ENCODE measurements at regions not wholly inside any gene's neighbourhood (a gene's known extent, or its start where the extent isn't known, plus 50 kb on each side); places are given as distances from the start of the nearest gene placed in this dataset.

DNA sequence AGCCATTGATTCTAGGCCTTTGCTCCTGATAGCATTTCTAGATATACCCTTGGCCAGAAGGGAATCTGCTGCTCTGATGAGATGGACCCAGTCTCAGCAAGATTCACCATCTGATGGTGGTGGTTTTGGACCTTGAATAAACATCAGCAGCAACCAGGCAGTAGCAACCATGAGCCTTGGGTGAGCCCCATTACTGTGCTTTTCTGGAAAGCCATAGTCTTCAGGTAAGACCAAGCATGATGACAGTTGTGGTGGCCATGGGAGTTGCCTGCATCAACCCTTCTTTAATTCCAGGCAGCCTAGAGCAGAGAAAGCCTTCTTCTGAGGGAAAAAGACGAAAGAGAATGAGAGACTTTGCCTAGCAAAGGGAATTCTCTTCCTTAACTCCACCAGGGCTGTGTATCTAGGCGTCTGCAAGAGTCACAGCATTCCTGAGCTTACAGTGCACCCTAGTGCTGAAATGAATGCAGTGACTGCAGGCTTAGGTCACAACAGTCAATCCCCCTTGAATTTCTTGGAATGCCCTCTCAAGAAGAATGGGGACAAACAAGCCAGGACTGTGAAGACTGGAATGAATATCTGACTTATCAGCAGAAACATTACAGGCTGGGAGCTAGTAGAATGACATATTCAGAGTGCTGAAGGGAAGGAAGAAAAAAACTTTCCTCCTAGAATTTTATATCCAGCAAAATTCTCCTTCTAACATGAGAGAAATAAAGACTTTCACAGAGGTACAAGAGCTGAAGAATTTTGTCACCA lies 942.4 kb upstream of the PCDH20 start:
- DNase-seq, result peak; percentile 22 to 34
- TF ChIP-seq POLR2A (IDR thresholded peaks at IDR 0.05; ENCODE audit: low read length) (no peak), GATA1 (IDR thresholded peaks at IDR 0.05; ENCODE audit: low read depth, low read length) (no peak)

DNA sequence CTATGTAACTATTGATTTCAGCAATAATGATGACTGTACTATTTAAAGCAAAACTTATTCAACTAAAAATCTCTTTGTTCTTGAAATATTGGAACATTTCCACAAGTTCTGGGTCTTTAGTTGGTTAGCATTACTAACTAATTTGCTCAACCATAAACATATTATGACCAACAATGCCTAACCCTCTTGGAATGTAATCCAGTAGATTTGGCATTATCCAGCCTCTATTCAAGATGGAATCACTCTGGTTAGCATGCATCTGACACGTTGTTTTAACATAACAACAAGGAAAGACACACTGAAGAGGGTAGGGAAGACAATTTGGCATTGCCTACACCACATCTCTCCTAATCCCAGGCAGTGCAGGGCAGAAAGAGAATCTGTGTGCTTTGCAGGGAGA lies 941.3 kb upstream of the PCDH20 start:
- TF ChIP-seq GATA1 (IDR thresholded peaks at IDR 0.05; ENCODE audit: low read depth, low read length) (no peak), POLR2A (IDR thresholded peaks at IDR 0.05; ENCODE audit: low read length) (no peak)
- DNase-seq, result no peak

DNA sequence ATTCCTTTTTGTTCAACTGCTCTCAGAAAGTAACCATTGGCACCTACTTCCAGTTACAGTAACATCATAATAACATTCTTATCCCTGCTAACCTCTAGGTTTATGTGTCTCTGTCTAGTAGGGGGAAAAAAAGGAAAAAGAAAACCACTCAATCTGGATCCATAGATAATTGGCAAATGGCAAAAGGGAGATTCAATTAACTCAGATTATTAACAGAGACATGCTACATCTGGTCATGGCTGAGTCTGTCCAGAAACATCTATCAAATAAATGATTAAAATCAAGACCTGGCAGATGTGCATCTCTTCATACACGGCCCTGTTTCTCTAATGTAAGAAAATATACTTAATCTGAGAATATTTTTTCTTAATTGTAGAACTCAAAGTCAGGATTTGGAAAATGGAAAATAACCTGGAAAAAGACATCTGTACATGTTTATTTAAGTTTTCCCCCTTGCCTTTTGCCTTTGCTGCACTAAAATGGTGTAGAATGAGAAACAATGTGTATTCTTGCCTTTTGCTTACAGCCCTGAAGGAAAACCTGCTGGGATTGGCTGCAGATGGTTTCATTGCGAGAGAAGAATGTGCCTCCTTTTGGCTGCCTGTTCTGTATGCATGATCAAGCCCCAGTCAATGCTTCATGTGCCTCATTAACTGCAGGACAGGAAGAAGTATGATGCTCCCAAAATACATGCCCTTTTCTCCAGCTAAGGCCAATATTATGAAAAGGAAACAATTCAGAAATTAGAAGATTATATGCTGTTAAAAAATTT lies 921.6 kb upstream of the PCDH20 start:
- no peak for TF ChIP-seq GATA1 (IDR thresholded peaks at IDR 0.05; ENCODE audit: low read depth, low read length)
- no peak for TF ChIP-seq POLR2A (IDR thresholded peaks at IDR 0.05; ENCODE audit: low read length)
- no peak for DNase-seq

- TF ChIP-seq POLR2A (IDR thresholded peaks at IDR 0.05; ENCODE audit: low read length), result no peak
- TF ChIP-seq GATA1 (IDR thresholded peaks at IDR 0.05; ENCODE audit: low read depth, low read length), result no peak
These were observed 920.9 kb upstream of the PCDH20 start for GRCh38 chr13:62336507-62336906.

GRCh38 chr13:62333466-62333865 lies 917.8 kb upstream of the PCDH20 start:
- TF ChIP-seq GATA1 (IDR thresholded peaks at IDR 0.05; ENCODE audit: low read depth, low read length) (no peak), POLR2A (IDR thresholded peaks at IDR 0.05; ENCODE audit: low read length) (no peak)
- no peak for DNase-seq

More at GRCh38 chr13:62336507-62336906, 920.9 kb upstream of the PCDH20 start:
- no peak for DNase-seq

- no peak for DNase-seq
- TF ChIP-seq GATA1 (IDR thresholded peaks at IDR 0.05; ENCODE audit: low read depth, low read length) (no peak), POLR2A (IDR thresholded peaks at IDR 0.05; ENCODE audit: low read length) (no peak)
These were observed 915.7 kb upstream of the PCDH20 start for GRCh38 chr13:62331384-62331783.

- TF ChIP-seq GATA1 (IDR thresholded peaks at IDR 0.05; ENCODE audit: low read depth, low read length) (no peak), POLR2A (IDR thresholded peaks at IDR 0.05; ENCODE audit: low read length) (no peak)
- no peak for DNase-seq
These were observed 911.7 kb upstream of the PCDH20 start for GRCh38 chr13:62327367-62327766.

DNA sequence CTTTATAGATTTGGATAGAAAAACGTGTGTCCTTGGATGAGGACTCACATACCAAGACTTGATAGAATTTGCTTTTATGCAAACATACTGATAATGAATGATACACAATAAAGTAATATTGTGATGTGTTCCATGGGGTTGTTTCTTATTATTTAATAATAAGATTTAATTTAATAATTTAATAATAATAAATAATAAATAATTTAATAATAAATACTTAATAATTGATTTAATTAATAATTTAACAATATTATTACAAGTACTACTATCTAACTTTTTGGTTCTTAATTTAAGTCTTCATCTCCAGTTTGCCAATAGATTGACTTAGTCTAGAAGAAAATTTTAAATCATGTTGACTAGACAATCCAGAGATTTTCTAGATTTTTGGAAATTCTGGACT lies 909.2 kb upstream of the PCDH20 start:
- no peak for DNase-seq
- TF ChIP-seq POLR2A (IDR thresholded peaks at IDR 0.05; ENCODE audit: low read length) (no peak), GATA1 (IDR thresholded peaks at IDR 0.05; ENCODE audit: low read depth, low read length) (no peak)

GRCh38 chr13:62321895-62322294 lies 906.2 kb upstream of the PCDH20 start:
- no peak for DNase-seq
- TF ChIP-seq GATA1 (IDR thresholded peaks at IDR 0.05; ENCODE audit: low read depth, low read length) (no peak), POLR2A (IDR thresholded peaks at IDR 0.05; ENCODE audit: low read length) (no peak)

DNA sequence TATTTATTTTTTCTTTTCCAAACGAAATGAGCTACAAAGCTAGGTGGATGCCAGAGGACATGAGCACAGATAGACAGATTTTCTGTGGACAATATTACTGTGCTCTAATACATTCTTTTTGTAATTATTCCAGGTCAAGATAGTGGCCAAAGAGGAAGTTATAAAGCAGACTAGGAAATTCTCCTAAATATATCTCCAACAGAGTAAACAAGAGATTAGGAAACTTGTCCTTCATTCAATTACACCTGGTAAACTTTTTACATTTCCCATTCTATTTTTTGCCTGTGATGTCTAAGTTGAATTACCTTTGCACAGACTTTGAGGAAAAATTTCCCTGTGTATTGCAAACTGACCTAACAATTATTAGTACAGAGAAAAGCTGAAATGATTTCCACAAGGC lies 905.5 kb upstream of the PCDH20 start:
- no peak for TF ChIP-seq POLR2A (IDR thresholded peaks at IDR 0.05; ENCODE audit: low read length)
- TF ChIP-seq GATA1 (IDR thresholded peaks at IDR 0.05; ENCODE audit: low read depth, low read length), result no peak

GRCh38 chr13:62320129-62321108 lies 904.8 kb upstream of the PCDH20 start:
- DNase-seq, result peak; percentile 37 to 47
- TF ChIP-seq POLR2A (IDR thresholded peaks at IDR 0.05; ENCODE audit: low read length), result no peak
- no peak for TF ChIP-seq GATA1 (IDR thresholded peaks at IDR 0.05; ENCODE audit: low read depth, low read length)

More for the DNA sequence above, 905.5 kb upstream of the PCDH20 start:
- DNase-seq, result no peak

- DNase-seq, result no peak
- TF ChIP-seq POLR2A (IDR thresholded peaks at IDR 0.05; ENCODE audit: low read length) (no peak), GATA1 (IDR thresholded peaks at IDR 0.05; ENCODE audit: low read depth, low read length) (no peak)
These were observed 894.3 kb upstream of the PCDH20 start for GRCh38 chr13:62309904-62310303.

DNA sequence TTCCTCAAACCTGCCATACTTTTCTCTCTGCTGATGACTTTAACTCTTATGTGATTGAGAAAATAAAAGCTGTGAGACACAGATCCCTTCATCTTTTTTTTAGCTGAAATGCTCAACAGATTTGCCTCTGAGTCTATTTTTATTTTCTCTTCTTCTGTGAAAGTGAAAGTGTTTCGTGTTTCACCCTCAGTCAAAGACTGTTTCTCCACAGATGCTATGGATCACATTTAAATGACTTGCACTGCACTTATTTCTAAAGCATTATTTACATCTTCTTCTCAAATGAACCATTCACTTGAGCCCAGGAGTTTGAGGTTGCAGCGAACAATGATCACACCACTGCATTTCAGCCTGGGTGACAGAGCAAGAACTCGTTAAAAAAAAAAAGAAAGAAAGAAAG lies 890.1 kb upstream of the PCDH20 start:
- DNase-seq, result no peak

More for the DNA sequence above, 890.1 kb upstream of the PCDH20 start:
- TF ChIP-seq GATA1 (IDR thresholded peaks at IDR 0.05; ENCODE audit: low read depth, low read length) (no peak), POLR2A (IDR thresholded peaks at IDR 0.05; ENCODE audit: low read length) (no peak)
